ENCODE measurements at regions not wholly inside any gene's neighbourhood (a gene's known extent, or its start where the extent isn't known, plus 50 kb on each side); places are given as distances from the start of the nearest gene placed in this dataset.

DNA sequence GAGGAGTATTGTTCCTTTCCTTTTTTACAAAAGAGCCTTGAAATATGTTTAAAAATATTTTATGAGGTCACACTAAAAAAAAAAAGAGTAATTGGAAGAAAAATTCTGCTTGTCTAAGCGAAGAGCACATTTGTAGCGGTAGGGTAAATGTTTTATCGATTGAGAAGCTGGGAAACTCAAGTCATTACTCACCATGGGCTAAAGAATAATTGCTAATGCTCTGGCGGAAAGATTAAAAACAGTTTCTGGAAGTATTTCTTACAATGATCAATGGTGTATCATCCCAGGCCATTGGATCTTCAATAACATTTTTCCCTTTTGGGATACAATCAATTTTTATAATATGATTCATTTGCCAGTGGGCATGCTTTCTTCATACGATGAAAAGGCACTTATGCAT lies 450.0 kb downstream of the RASEF start:
- H3K27ac Mint-ChIP-seq = no peak overlapping the region
- CTCF ChIA-PET (ENCODE audit: partially characterized antibody) = no interaction called here
- H3K4me3 Mint-ChIP-seq = no peak overlapping the region
- POLR2A ChIA-PET (ENCODE audit: partially characterized antibody) = no interaction called here
- Histone ChIP-seq H3K36me3 (ENCODE audit: insufficient read depth, low read length) (no peaks in the 10 kb centered on the region), H3K27me3 (ENCODE audit: insufficient read depth, low read length) (no peaks in the 10 kb centered on the region), H3K27ac (ENCODE audit: low read depth, low read length) (no peak overlapping the region), H3K4me1 (ENCODE audit: insufficient read depth, low read length) (no peaks in the 10 kb centered on the region), H3K4me3 (ENCODE audit: low read length in 2 of 2) (no peak overlapping the region), H3K9me3 (ENCODE audit: control insufficient read depth in 1 of 2, low read length in 2 of 2) (no peaks in the 10 kb centered on the region)
- H3K4me1 Mint-ChIP-seq = no peaks in the 10 kb centered on the region
- no peak for DNase-seq
- intact Hi-C loops (cut with micrococcal nuclease) = no loop called here
- no peaks in the 10 kb centered on the region for H3K36me3 Mint-ChIP-seq
- no peaks in the 10 kb centered on the region for H3K27me3 Mint-ChIP-seq
- H3K9me3 Mint-ChIP-seq = peaks cover 0 to 23% (median 8%) of the 10 kb centered on the region in 8 donors

DNA sequence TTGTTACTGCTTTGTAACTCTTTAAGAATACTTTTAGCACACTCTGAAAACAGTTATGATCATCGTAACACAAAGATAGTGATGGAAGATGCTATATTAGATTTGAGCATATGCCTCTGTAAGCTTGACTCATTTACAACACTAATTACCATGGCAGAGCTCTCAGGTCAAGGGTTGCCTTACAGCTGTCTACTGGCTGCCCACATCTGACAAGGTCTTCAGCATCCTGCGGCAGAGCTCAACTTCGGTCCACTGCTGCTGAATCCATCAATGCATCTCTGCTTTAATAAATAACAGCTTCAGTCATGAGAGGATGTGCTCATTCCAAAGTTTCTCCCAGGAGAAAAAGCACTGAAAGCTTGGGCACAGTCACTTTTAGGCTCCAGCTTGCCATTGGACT lies 449.4 kb downstream of the RASEF start:
- no peaks in the 10 kb centered on the region for H3K27me3 ChIP-seq (ENCODE audit: insufficient read depth, low read length)
- H3K9me3 Mint-ChIP-seq = peaks cover 0 to 23% (median 9%) of the 10 kb centered on the region in 8 donors
- H3K4me1 Mint-ChIP-seq = no peaks in the 10 kb centered on the region
- no peak overlapping the region for H3K4me3 Mint-ChIP-seq
- no peak for DNase-seq
- H3K36me3 ChIP-seq (ENCODE audit: insufficient read depth, low read length) = no peaks in the 10 kb centered on the region
- CTCF ChIA-PET (ENCODE audit: partially characterized antibody) = no interaction called here
- no peaks in the 10 kb centered on the region for H3K9me3 ChIP-seq (ENCODE audit: control insufficient read depth in 1 of 2, low read length in 2 of 2)
- H3K36me3 Mint-ChIP-seq = no peaks in the 10 kb centered on the region
- intact Hi-C loops (cut with micrococcal nuclease) = no loop called here
- H3K27ac ChIP-seq (ENCODE audit: low read depth, low read length) = no peak overlapping the region
- no peak overlapping the region for H3K4me3 ChIP-seq (ENCODE audit: low read length in 2 of 2)
- H3K4me1 ChIP-seq (ENCODE audit: insufficient read depth, low read length) = no peaks in the 10 kb centered on the region
- POLR2A ChIA-PET (ENCODE audit: partially characterized antibody) = no interaction called here
- H3K27ac Mint-ChIP-seq = no peak overlapping the region
- no peaks in the 10 kb centered on the region for H3K27me3 Mint-ChIP-seq

DNA sequence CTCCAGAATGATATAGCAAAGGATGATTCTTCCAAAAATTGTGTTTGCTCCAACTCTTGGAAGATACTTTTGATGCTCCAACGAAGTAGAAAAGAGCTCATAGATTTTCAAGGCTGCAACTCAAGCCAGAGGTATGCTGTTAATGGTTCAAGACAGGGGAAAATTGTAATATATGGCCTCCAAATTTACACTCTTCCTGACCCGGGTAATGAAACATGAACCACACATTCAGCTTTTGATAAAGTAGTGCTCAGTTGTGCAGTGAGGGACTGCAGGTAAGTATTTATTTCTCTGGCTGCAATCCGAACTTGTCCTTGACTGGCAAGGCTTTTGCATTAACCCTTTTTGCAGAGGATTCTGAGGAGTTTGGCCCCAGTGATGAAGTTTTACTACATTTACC lies 446.4 kb downstream of the RASEF start:
- Mint-ChIP-seq H3K4me1 (no peaks in the 10 kb centered on the region), H3K36me3 (no peaks in the 10 kb centered on the region), H3K4me3 (no peak overlapping the region), H3K9me3 (peaks cover 0 to 33% (median 9%) of the 10 kb centered on the region in 8 donors), H3K27ac (no peak overlapping the region), H3K27me3 (no peaks in the 10 kb centered on the region)
- H3K9me3 ChIP-seq (ENCODE audit: control insufficient read depth in 1 of 2, low read length in 2 of 2) = no peaks in the 10 kb centered on the region
- intact Hi-C loops (cut with micrococcal nuclease) = no loop called here
- H3K27me3 ChIP-seq (ENCODE audit: insufficient read depth, low read length) = no peaks in the 10 kb centered on the region
- POLR2A ChIA-PET (ENCODE audit: partially characterized antibody) = no interaction called here
- no peak overlapping the region for H3K27ac ChIP-seq (ENCODE audit: low read depth, low read length)
- CTCF ChIA-PET (ENCODE audit: partially characterized antibody) = no interaction called here
- DNase-seq = no peak
- H3K4me3 ChIP-seq (ENCODE audit: low read length in 2 of 2) = no peak overlapping the region
- no peaks in the 10 kb centered on the region for H3K4me1 ChIP-seq (ENCODE audit: insufficient read depth, low read length)
- no peaks in the 10 kb centered on the region for H3K36me3 ChIP-seq (ENCODE audit: insufficient read depth, low read length)

DNA sequence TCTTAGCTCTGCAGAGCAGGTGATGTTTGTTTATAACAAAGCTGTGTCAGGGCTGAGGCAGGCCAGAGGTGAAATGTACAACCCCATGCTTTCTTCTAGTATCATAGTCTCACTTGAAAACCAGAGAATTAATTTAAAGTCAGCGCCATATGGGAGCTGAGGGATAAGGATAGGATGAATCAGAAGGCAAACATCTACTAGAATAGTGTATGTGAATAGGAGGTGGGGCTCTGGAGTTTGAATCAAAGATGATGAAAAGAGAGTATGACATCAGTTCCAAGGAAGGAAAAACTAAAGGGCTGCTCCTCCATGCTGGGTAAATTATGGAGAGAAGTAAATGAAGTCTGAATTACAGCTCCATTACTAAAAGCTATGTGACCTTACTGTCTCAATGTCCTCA lies 441.5 kb downstream of the RASEF start:
- no peaks in the 10 kb centered on the region for H3K36me3 ChIP-seq (ENCODE audit: insufficient read depth, low read length)
- no peaks in the 10 kb centered on the region for H3K27me3 Mint-ChIP-seq
- no peak overlapping the region for H3K4me3 Mint-ChIP-seq
- POLR2A ChIA-PET (ENCODE audit: partially characterized antibody) = no interaction called here
- no peaks in the 10 kb centered on the region for H3K27me3 ChIP-seq (ENCODE audit: insufficient read depth, low read length)
- no peak overlapping the region for H3K27ac ChIP-seq (ENCODE audit: low read depth, low read length)
- no peaks in the 10 kb centered on the region for H3K4me1 Mint-ChIP-seq
- CTCF ChIA-PET (ENCODE audit: partially characterized antibody) = no interaction called here
- DNase-seq = no peak
- intact Hi-C loops (cut with micrococcal nuclease) = no loop called here
- H3K9me3 ChIP-seq (ENCODE audit: control insufficient read depth in 1 of 2, low read length in 2 of 2) = no peaks in the 10 kb centered on the region
- H3K4me1 ChIP-seq (ENCODE audit: insufficient read depth, low read length) = no peaks in the 10 kb centered on the region
- H3K9me3 Mint-ChIP-seq = peaks cover 2 to 25% (median 5%) of the 10 kb centered on the region in 8 donors
- H3K27ac Mint-ChIP-seq = no peak overlapping the region
- no peaks in the 10 kb centered on the region for H3K36me3 Mint-ChIP-seq
- no peak overlapping the region for H3K4me3 ChIP-seq (ENCODE audit: low read length in 2 of 2)

DNA sequence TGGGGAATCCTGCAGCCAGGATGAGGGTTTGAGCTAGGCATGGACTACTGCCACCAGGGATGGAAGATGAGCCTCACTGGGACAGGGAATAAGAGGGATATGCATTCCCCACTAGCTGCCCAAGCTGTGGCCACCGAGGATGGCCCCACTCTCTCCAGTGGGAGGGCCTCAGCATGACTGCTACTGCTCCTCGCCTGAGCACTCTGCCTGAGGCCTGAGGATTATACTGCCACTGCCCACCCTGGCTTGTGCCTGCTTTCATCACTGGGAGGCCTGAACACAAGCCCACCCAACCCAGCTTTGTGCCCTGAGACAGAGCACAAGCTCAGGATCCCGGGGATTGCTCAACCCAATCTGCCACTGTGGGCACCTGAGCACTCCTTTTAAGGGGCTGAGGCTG lies 425.6 kb downstream of the RASEF start:
- H3K9me3 ChIP-seq (ENCODE audit: control insufficient read depth in 1 of 2, low read length in 2 of 2) = no peaks in the 10 kb centered on the region
- POLR2A ChIA-PET (ENCODE audit: partially characterized antibody) = no interaction called here
- H3K27ac ChIP-seq (ENCODE audit: low read depth, low read length) = no peak overlapping the region
- H3K27me3 ChIP-seq (ENCODE audit: insufficient read depth, low read length) = no peaks in the 10 kb centered on the region
- peaks cover 0 to 30% (median 22%) of the 10 kb centered on the region in 8 donors for H3K9me3 Mint-ChIP-seq
- DNase-seq = no peak
- CTCF ChIA-PET (ENCODE audit: partially characterized antibody) = no interaction called here
- H3K4me1 Mint-ChIP-seq = no peaks in the 10 kb centered on the region
- H3K36me3 ChIP-seq (ENCODE audit: insufficient read depth, low read length) = no peaks in the 10 kb centered on the region
- no peaks in the 10 kb centered on the region for H3K36me3 Mint-ChIP-seq
- H3K4me3 Mint-ChIP-seq = no peak overlapping the region
- H3K27me3 Mint-ChIP-seq = no peaks in the 10 kb centered on the region
- H3K27ac Mint-ChIP-seq = no peak overlapping the region
- no peaks in the 10 kb centered on the region for H3K4me1 ChIP-seq (ENCODE audit: insufficient read depth, low read length)
- intact Hi-C loops (cut with micrococcal nuclease) = no loop called here
- H3K4me3 ChIP-seq (ENCODE audit: low read length in 2 of 2) = no peak overlapping the region

DNA sequence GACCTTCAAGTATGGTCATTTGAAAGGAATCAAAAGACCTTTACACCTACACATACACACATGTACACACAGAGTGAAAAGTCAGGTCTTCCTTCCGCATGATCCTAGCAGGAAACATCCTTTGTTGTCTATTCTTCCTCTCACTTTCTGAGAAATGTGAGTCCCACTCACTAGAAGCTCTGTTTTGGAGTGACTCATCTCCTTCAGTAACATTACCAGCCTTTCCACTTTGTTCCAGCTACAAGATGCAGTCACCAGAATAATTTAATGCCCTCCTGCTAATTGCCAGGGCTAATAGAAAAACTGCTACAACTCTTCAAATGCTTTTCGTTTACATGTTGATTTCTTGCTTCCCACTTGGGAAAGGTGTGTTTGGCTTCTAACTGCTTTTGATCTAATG lies 417.3 kb downstream of the RASEF start:
- H3K9me3 Mint-ChIP-seq = peaks cover 0 to 14% (median 6%) of the 10 kb centered on the region in 8 donors
- H3K4me3 Mint-ChIP-seq = no peak overlapping the region
- H3K27me3 Mint-ChIP-seq = no peaks in the 10 kb centered on the region
- Histone ChIP-seq H3K27me3 (ENCODE audit: insufficient read depth, low read length) (no peaks in the 10 kb centered on the region), H3K9me3 (ENCODE audit: control insufficient read depth in 1 of 2, low read length in 2 of 2) (no peaks in the 10 kb centered on the region), H3K4me3 (ENCODE audit: low read length in 2 of 2) (no peak overlapping the region), H3K36me3 (ENCODE audit: insufficient read depth, low read length) (no peaks in the 10 kb centered on the region), H3K4me1 (ENCODE audit: insufficient read depth, low read length) (no peaks in the 10 kb centered on the region), H3K27ac (ENCODE audit: low read depth, low read length) (no peak overlapping the region)
- CTCF ChIA-PET (ENCODE audit: partially characterized antibody) = no interaction called here
- POLR2A ChIA-PET (ENCODE audit: partially characterized antibody) = no interaction called here
- intact Hi-C loops (cut with micrococcal nuclease) = no loop called here
- H3K4me1 Mint-ChIP-seq = no peaks in the 10 kb centered on the region
- no peak overlapping the region for H3K27ac Mint-ChIP-seq
- H3K36me3 Mint-ChIP-seq = no peaks in the 10 kb centered on the region
- DNase-seq = no peak

DNA sequence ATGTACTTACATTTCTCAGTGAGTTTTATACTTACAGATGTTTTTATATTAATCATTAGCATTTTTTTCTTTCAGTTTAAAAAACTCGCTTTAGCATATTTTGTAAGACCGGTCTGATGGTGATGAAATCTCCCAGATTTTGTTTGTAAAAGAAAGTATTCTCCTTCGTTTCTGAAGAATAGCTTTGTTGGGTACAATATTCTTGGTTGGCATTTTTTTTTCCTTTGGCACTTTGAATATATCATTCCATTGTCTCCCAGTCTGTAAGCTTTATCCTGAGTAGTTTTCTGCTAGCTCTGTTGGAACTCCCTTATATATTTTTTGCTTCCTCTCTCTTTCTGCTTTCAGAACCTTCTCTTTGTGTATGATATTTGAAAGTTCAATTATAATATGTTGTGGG lies 412.6 kb downstream of the RASEF start:
- Mint-ChIP-seq H3K4me1 (no peaks in the 10 kb centered on the region), H3K27ac (no peak overlapping the region), H3K36me3 (no peaks in the 10 kb centered on the region), H3K4me3 (no peak overlapping the region), H3K27me3 (no peaks in the 10 kb centered on the region), H3K9me3 (peaks cover 0 to 27% (median 12%) of the 10 kb centered on the region in 8 donors)
- intact Hi-C loops (cut with micrococcal nuclease) = no loop called here
- ChIA-PET CTCF (ENCODE audit: partially characterized antibody) (no interaction called here), POLR2A (ENCODE audit: partially characterized antibody) (no interaction called here)
- no peaks in the 10 kb centered on the region for H3K4me1 ChIP-seq (ENCODE audit: insufficient read depth, low read length)
- H3K36me3 ChIP-seq (ENCODE audit: insufficient read depth, low read length) = no peaks in the 10 kb centered on the region
- DNase-seq = no peak
- no peaks in the 10 kb centered on the region for H3K9me3 ChIP-seq (ENCODE audit: control insufficient read depth in 1 of 2, low read length in 2 of 2)
- no peaks in the 10 kb centered on the region for H3K27me3 ChIP-seq (ENCODE audit: insufficient read depth, low read length)
- no peak overlapping the region for H3K4me3 ChIP-seq (ENCODE audit: low read length in 2 of 2)
- no peak overlapping the region for H3K27ac ChIP-seq (ENCODE audit: low read depth, low read length)

DNA sequence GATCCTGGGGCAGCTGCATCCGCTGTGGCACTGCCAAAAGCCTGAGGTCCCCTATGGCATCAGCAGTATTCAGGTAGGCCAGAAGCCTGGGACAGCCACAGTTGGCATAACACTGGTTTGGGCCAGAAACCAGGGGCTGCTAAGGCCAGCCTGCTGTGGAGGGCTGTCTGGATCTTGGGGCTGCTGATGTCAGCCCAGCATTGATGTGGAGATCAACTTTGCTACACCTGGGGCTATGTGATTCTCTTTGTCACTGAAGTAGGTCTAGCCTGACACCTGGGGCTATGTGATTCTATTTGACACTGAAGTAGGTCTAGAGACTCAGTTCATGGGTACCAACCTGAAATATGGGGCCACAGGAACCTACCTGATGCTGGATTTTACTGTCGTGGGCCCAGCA lies 411.5 kb downstream of the RASEF start:
- Mint-ChIP-seq H3K4me1 (no peaks in the 10 kb centered on the region), H3K27ac (no peak overlapping the region), H3K27me3 (no peaks in the 10 kb centered on the region), H3K9me3 (peaks cover 0 to 27% (median 12%) of the 10 kb centered on the region in 8 donors), H3K4me3 (no peak overlapping the region), H3K36me3 (no peaks in the 10 kb centered on the region)
- Histone ChIP-seq H3K27ac (ENCODE audit: low read depth, low read length) (no peak overlapping the region), H3K36me3 (ENCODE audit: insufficient read depth, low read length) (no peaks in the 10 kb centered on the region), H3K4me1 (ENCODE audit: insufficient read depth, low read length) (no peaks in the 10 kb centered on the region), H3K27me3 (ENCODE audit: insufficient read depth, low read length) (no peaks in the 10 kb centered on the region), H3K9me3 (ENCODE audit: control insufficient read depth in 1 of 2, low read length in 2 of 2) (no peaks in the 10 kb centered on the region), H3K4me3 (ENCODE audit: low read length in 2 of 2) (no peak overlapping the region)
- DNase-seq = no peak
- ChIA-PET CTCF (ENCODE audit: partially characterized antibody) (interaction anchor here (1.1 kb wide), 1 partner anchor 11 kb away, joined by 3 read pairs; no protein-coding TSS in a partner anchor), POLR2A (ENCODE audit: partially characterized antibody) (no interaction called here)
- intact Hi-C loops (cut with micrococcal nuclease) = no loop called here
